CD4-positive, alpha-beta T cell (primary cell): ENCODE measurements at regions not wholly inside any gene's neighbourhood (a gene's known extent, or its start where the extent isn't known, plus 50 kb on each side); places are given as distances from the start of the nearest gene placed in this dataset.

Source experiments
- ATAC-seq: fragments of 200-7000 bp; cut with Tn5 transposase; one replicate; pipeline ENCODE4 v1.10.0; 2022; ENCODE audit warnings: mild to moderate bottlenecking; ENCODE audit not compliant: poor library complexity
- CTCF ChIA-PET: fragments of 350-600 bp; sonication (Branson Sonifier 250); formaldehyde crosslinking; loops from one replicate; lab custom pipeline; 2021; ENCODE audit warnings: antibody characterized with exemption, inconsistent platforms; lab: Charles Lee
- POLR2A ChIA-PET: fragments of 350-600 bp; sonication (Branson Sonifier 250); formaldehyde crosslinking; loops from one replicate; lab custom pipeline; 2021; ENCODE audit warnings: antibody characterized with exemption, inconsistent platforms; lab: Charles Lee
- DNase-seq, 14 experiments: peaks; one replicate each; pipeline ENCODE4 v3.0.0-alpha.2; 2013 to 2020; ENCODE audit warnings: mixed read lengths in 2 of 14
- H3K27ac ChIP-seq, 2 donors: one replicate each; pipeline versions ENCODE4 v1.5.1 to v1.7.0; 2013; ENCODE audit warnings: low read length in 2 of 2, low read depth in 1 of 2, mild to moderate bottlenecking in 1 of 2
- H3K27me3 ChIP-seq, 2 experiments: 1 replicate in 1 of 2; 2 replicates in 1 of 2; pipeline versions ENCODE4 v1.6.1 to v1.7.0; 2013; ENCODE audit warnings: low read length in 2 of 2, control low read depth in 1 of 2, mild to moderate bottlenecking in 1 of 2, moderate library complexity in 1 of 2; ENCODE audit not compliant: insufficient read depth in 2 of 2, control insufficient read depth in 1 of 2
- H3K36me3 ChIP-seq: one replicate; pipeline ENCODE4 v1.6.1; 2013; ENCODE audit warnings: low read length, control low read depth; ENCODE audit not compliant: insufficient read depth
- H3K4me1 ChIP-seq: one replicate; pipeline ENCODE4 v1.6.1; 2013; ENCODE audit warnings: low read length, control low read depth; ENCODE audit not compliant: insufficient read depth
- H3K4me3 ChIP-seq: one replicate; pipeline ENCODE4 v1.5.1; 2013; ENCODE audit warnings: mild to moderate bottlenecking, low read length, moderate library complexity
- H3K9me3 ChIP-seq, 2 experiments: 1 replicate in 1 of 2; 2 replicates in 1 of 2; pipeline versions ENCODE4 v1.6.1 to v1.7.0; 2013; ENCODE audit warnings: low read length in 2 of 2, mild to moderate bottlenecking in 2 of 2, control low read depth in 1 of 2, moderate library complexity in 1 of 2; ENCODE audit not compliant: control insufficient read depth in 1 of 2, insufficient read depth in 1 of 2
- H3K27ac Mint-ChIP-seq: one replicate; pipeline ENCODE4 v1.8.0; 2020; ENCODE audit warnings: mixed read lengths
- H3K27me3 Mint-ChIP-seq: one replicate; pipeline ENCODE4 v1.8.0; 2021; ENCODE audit warnings: mixed read lengths
- H3K36me3 Mint-ChIP-seq: one replicate; pipeline ENCODE4 v1.8.0; 2021; ENCODE audit warnings: low read depth, mixed read lengths
- H3K4me1 Mint-ChIP-seq: one replicate; pipeline ENCODE4 v1.8.0; 2021; ENCODE audit warnings: low read depth, mixed read lengths
- H3K4me3 Mint-ChIP-seq: one replicate; pipeline ENCODE4 v1.8.0; 2020; ENCODE audit warnings: mild to moderate bottlenecking, mixed read lengths
- H3K9me3 Mint-ChIP-seq: one replicate; pipeline ENCODE4 v1.8.0; 2020; ENCODE audit warnings: mixed read lengths
- intact Hi-C, 2 experiments: fragments of 100-400 bp; cut with DNase I in 1 of 2; cut with micrococcal nuclease in 1 of 2; formaldehyde crosslinking; loops; one replicate each; pipeline versions ENCODE4 v1.15.1 to v1.9.0; 2023 to 2025; cut with DNase I, micrococcal nuclease
- TF ChIP-seq, protein P1 (sequence below): fragments of 200-600 bp; IDR thresholded peaks from one replicate; pipeline ENCODE4 v1.8.0; 2022; ENCODE audit warnings: antibody characterized with exemption, mild to moderate bottlenecking

DNA sequence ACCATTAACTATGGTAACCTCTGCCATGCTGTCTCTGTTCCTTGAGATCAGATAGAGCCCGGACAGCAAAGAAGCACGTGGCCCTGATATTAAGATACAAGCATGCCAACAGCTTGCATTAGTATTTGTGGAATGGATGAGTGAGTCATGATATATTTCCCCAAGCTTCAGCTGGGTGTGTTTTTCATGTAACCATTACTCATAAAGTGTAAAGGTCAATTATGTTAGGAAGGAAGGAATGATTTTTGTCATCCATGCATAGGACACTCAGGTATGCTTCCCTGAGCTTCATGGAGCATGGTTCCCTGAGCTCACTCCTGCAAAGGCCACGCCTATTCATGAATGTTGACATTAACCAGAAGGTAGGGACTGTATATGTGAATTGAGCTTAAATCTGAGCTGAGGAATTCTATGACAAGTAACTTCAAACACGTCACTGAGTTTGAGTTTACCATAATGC is 74.6 kb downstream of the ARL4C start:
- H3K4me3 ChIP-seq = no peak overlapping the region
- Mint-ChIP-seq H3K27me3 (no peaks in the 10 kb centered on the region), H3K4me1 (peaks cover 90% of the 10 kb centered on the region), H3K36me3 (peaks cover 3% of the 10 kb centered on the region), H3K9me3 (peaks cover 4% of the 10 kb centered on the region), H3K4me3 (peak overlapping the region; percentile 35), H3K27ac (peak overlapping the region; percentile 97)
- ATAC-seq (no peak), DNase-seq (peak in 5 of 14 experiments; percentile 20 to 66 (median 51))
- intact Hi-C loops = loop anchor here (1.0 to 10.0 kb wide), 5 partner anchors 24 to 286 kb away; no protein-coding TSS in a partner anchor
- TF ChIP-seq, protein P1, sequence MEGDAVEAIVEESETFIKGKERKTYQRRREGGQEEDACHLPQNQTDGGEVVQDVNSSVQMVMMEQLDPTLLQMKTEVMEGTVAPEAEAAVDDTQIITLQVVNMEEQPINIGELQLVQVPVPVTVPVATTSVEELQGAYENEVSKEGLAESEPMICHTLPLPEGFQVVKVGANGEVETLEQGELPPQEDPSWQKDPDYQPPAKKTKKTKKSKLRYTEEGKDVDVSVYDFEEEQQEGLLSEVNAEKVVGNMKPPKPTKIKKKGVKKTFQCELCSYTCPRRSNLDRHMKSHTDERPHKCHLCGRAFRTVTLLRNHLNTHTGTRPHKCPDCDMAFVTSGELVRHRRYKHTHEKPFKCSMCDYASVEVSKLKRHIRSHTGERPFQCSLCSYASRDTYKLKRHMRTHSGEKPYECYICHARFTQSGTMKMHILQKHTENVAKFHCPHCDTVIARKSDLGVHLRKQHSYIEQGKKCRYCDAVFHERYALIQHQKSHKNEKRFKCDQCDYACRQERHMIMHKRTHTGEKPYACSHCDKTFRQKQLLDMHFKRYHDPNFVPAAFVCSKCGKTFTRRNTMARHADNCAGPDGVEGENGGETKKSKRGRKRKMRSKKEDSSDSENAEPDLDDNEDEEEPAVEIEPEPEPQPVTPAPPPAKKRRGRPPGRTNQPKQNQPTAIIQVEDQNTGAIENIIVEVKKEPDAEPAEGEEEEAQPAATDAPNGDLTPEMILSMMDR = no peak
- no peaks in the 10 kb centered on the region for H3K36me3 ChIP-seq
- no peaks in the 10 kb centered on the region for H3K27me3 ChIP-seq
- CTCF ChIA-PET = interaction anchor here (0.5 to 2.9 kb wide), 14 partner anchors 9 to 133 kb away, joined by 3 to 9 read pairs (median 4); partner anchors contain the start of gene ARL4C
- H3K27ac ChIP-seq = peak overlapping the region; percentile 48 to 87
- H3K9me3 ChIP-seq = peaks cover 0 to 6% of the 10 kb centered on the region in 2 experiments
- peaks cover 74% of the 10 kb centered on the region for H3K4me1 ChIP-seq
- POLR2A ChIA-PET = interaction anchor here (0.5 to 10.9 kb wide), 19 partner anchors 8 to 432 kb away, joined by 3 to 376 read pairs (median 8); partner anchors contain the start of gene ARL4C

DNA sequence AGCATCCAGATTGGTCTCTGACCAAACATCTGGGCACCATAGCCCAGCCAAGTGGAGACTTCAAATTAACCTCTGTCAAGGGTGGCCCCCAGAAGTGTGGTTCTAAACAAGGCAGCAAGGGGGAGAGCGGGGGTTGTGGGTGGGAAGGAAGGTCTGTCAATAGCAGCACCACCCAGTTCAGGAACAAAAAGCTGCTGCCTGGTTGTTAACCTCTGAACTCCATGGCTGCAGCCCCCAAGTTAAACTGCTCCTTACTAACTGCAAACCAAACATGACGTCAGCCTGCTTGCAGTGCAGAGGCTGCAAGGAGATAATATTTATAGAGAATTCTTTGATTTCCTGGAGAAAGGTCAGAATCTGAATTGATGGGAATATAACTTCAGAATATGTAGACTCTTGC is 76.5 kb downstream of the ARL4C start:
- H3K36me3 Mint-ChIP-seq = peaks cover 3% of the 10 kb centered on the region
- intact Hi-C loops = loop anchor here in 1 of 2 experiments (10.0 kb wide), 1 partner anchor 126 kb away; no protein-coding TSS in a partner anchor
- Histone ChIP-seq H3K36me3 (no peaks in the 10 kb centered on the region), H3K9me3 (peaks cover 0 to 6% of the 10 kb centered on the region in 2 experiments), H3K27me3 (no peaks in the 10 kb centered on the region), H3K4me1 (peaks cover 60% of the 10 kb centered on the region), H3K4me3 (no peak overlapping the region), H3K27ac (peak overlapping the region; percentile 32 to 50)
- ATAC-seq (no peak), DNase-seq (peak in 4 of 14 experiments; percentile 30 to 62 (median 42))
- POLR2A ChIA-PET = interaction anchor here (1.1 to 10.9 kb wide), 3 partner anchors 31 to 77 kb away, joined by 4 to 376 read pairs (median 60); partner anchors contain the start of gene ARL4C
- no peaks in the 10 kb centered on the region for H3K27me3 Mint-ChIP-seq
- CTCF ChIA-PET = no interaction called here
- H3K27ac Mint-ChIP-seq = peak overlapping the region; percentile 97
- H3K9me3 Mint-ChIP-seq = peaks cover 4% of the 10 kb centered on the region
- H3K4me3 Mint-ChIP-seq = peak overlapping the region; percentile 42
- H3K4me1 Mint-ChIP-seq = peaks cover 83% of the 10 kb centered on the region
- TF ChIP-seq, protein P1 = no peak

DNA sequence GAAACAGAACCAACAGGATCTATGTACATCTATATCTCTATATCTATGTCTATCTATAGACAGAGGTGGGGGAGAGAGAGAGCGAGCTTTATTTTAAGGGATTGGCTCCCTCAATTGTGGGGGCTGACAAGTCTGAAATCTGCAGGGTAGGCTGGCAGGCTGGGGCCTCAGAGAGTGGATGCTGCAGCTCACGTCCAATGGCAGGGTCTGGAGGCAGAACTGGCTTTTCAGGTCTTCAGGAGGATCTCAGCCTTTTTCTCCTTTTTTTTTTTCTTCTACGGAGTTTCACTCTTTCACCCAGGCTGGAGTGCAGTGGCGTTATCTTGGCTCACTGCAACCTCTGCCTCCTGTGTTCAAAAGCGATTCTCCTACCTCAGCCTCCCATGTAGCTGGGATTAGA is 77.2 kb downstream of the ARL4C start:
- Mint-ChIP-seq H3K4me1 (peaks cover 83% of the 10 kb centered on the region), H3K36me3 (peaks cover 3% of the 10 kb centered on the region), H3K9me3 (peaks cover 4% of the 10 kb centered on the region), H3K4me3 (no peak overlapping the region), H3K27ac (peak overlapping the region; percentile 97), H3K27me3 (no peaks in the 10 kb centered on the region)
- no peak for DNase-seq
- TF ChIP-seq, protein P1 = no peak
- Histone ChIP-seq H3K27me3 (no peaks in the 10 kb centered on the region), H3K27ac (peak overlapping the region; percentile 32 to 33), H3K4me3 (no peak overlapping the region), H3K9me3 (peaks cover 0 to 6% of the 10 kb centered on the region in 2 experiments), H3K36me3 (no peaks in the 10 kb centered on the region), H3K4me1 (peaks cover 58% of the 10 kb centered on the region)
- ChIA-PET POLR2A (interaction anchor here (0.6 to 10.9 kb wide), 2 partner anchors 31 to 71 kb away, joined by 5 to 376 read pairs; no protein-coding TSS in a partner anchor), CTCF (interaction anchor here (1.6 kb wide), 1 partner anchor 27 kb away, joined by 3 read pairs; no protein-coding TSS in a partner anchor)
- no peak for ATAC-seq
- intact Hi-C loops = loop anchor here in 1 of 2 experiments (5.0 to 10.0 kb wide), 3 partner anchors 33 to 125 kb away; no protein-coding TSS in a partner anchor
